ENCODE measurements at regions not wholly inside any gene's neighbourhood (a gene's known extent, or its start where the extent isn't known, plus 50 kb on each side); places are given as distances from the start of the nearest gene placed in this dataset.
"Not testable (repeated sequence)": the region's sequence is repeated elsewhere in the genome, so short reads cannot be mapped to it uniquely, and the experiment has no call there.

- DNase-seq, result no peak
These were observed 247.3 kb downstream of the PARM1 start for GRCh38 chr4:75180217-75180616.

- no peak for DNase-seq
These were observed 246.6 kb downstream of the PARM1 start for GRCh38 chr4:75179510-75179909.

GRCh38 chr4:75172551-75172950 is 239.6 kb downstream of the PARM1 start:
- no peak for DNase-seq

DNA sequence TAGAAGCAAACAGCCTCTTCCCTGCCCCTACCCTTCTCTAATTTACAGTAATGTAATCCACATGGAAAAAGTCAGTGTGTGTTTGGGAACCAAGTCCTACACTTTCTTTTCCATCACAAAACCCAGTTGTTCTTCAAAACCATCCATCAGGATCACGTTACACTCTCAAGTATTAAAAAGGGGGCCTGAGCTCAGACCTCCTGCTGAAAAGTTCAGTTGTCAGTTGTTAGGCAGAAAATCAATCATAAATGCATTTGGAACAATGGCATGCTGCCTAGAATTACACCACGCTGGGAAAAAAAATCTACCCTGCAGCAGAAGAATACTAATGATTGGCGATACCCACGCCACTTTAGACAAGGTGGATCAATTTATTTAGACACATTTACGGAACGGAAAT is 236.5 kb downstream of the PARM1 start:
- no peak for DNase-seq

- DNase-seq, result no peak
These were observed 236.1 kb downstream of the PARM1 start for GRCh38 chr4:75169020-75169419.

- DNase-seq, result no peak
These were observed 235.6 kb downstream of the PARM1 start for GRCh38 chr4:75168548-75168947.

DNA sequence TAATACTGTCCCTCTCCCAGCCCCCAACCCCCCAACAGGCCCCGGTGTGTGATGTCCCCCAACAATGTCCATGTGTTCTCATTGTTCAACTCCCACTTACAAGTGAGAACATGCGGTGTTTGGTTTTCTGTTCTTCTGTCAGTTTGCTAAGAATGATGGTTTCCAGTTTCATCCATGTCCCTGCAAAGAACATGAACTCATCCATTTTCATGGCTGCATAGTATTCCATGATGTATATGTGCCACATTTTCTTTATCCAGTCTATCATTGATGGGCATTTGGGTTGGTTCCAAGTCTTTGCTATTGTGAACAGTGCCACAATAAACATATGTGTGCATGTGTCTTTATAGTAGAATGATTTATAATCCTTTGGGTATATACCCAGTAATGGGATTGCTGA is 232.2 kb downstream of the PARM1 start:
- not testable (repeated sequence) for DNase-seq

DNA sequence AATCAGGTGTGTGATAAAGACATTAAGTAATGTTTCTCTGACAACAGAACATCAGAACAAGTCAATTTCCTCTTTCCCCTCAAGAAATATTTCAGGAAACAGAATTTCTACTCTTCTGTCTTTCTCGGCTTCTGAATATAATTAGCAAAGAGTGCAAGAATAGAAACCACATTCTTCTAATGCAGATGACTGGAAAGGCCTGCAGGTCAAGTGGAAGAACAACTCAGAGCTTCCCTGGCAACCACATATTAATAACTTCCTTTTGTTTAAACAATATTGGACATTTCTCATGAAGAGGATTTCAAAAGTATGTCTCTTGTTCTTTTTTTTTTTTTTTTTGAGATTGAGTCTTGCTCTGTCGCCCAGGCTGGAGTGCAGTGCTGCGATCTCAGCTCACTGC is 225.5 kb downstream of the PARM1 start:
- DNase-seq, result no peak

DNA sequence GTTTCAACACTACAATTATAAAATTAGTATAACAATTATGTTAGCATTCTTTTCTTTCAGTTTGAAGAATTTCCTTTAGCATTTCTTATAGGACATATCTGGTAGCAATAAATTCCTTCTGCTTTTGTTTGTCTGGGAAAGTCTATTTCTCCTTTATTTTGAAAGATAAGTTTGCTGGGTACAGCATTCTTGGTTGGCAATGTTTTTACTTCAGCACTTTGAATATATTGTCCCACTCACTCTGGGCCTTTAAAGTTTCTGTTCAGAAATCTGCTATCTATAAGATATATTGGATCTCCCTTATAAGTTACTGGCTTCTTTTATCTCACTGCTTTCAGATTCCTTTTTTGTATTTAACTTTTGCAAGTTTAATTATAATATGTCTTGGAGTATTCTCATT is 222.1 kb downstream of the PARM1 start:
- no peak for DNase-seq

DNA sequence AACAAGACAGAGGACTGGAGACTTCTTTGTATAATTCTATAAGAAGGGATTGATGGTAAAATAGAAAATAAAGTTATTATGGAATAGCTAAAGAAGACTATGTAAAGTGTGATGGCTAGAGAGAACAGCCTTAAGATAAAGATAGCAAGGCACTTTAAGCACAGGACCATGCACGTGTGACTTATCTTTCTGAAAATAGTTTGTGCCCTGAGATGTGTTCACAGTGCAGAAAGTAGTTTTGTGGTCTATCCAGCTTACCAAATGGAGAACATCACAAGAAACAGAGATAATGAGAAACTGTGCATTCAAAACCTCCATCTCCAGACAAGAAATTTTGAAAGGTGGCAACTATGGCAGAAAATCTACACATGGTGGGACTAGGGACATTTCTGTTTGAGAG is 213.3 kb downstream of the PARM1 start:
- DNase-seq, result no peak

- no peak for DNase-seq
These were observed 211.6 kb downstream of the PARM1 start for GRCh38 chr4:75144475-75144874.

GRCh38 chr4:75142850-75143249 is 209.9 kb downstream of the PARM1 start:
- DNase-seq, result no peak

DNA sequence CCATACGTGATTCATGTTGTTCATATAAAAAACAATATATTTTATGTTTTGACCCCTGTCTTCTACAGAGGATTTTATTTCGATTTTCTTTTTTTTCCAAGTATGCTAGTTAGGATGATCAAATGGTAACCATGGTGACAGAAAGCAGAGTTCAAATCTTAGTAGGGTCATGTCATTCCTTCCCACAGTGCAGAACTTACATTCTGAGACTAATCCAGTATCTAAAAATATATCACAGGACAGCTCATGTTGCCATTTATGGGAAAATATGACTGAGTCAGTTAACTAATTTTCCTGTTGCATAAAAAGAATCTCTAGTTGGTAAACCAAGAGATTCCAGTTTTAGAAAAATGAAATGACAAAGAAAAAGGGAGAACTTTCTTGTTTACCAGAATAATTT is 209.5 kb downstream of the PARM1 start:
- no peak for DNase-seq

GRCh38 chr4:75141162-75141561 is 208.2 kb downstream of the PARM1 start:
- no peak for DNase-seq

DNA sequence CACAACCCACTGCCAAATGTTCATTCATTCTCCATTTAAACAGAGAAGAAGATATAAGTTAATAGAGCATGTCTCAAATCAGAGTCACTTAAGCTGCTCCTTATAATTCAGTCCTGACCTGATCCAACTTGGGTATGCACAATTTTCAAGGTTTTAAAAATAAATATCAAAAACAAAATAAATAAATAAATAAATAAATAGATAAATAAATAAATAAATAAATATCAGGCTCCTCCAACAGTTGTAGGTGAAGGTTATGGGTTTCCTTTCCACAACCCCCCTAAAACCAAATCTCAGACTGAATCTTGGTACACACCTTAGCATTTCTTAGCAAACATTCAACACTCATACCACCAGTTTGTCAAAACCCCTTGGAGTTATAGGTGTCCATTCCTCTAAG is 204.4 kb downstream of the PARM1 start:
- no peak for DNase-seq

- DNase-seq, result no peak
These were observed 202.3 kb downstream of the PARM1 start for GRCh38 chr4:75135068-75135825.

DNA sequence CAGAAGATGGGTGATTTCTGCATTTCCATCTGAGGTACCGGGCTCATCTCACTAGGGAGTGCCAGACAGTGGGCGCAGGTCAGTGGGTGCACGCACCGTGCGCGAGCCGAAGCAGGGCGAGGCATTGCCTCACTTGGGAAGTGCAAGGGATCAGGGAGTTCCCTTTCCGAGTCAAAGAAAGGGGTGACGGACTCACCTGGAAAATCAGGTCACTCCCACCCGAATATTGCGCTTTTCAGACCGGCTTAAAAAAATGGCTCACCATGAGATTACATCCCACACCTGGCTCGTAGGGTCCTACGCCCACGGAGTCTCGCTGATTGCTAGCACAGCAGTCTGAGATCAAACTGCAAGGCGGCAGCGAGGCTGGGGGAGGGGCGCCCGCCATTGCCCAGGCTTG is 194.0 kb downstream of the PARM1 start:
- DNase-seq, result not testable (repeated sequence)

- no peak for DNase-seq
These were observed 193.1 kb downstream of the PARM1 start for GRCh38 chr4:75126058-75126457.

- no peak for DNase-seq
These were observed 189.6 kb downstream of the PARM1 start for GRCh38 chr4:75122424-75123014.

DNA sequence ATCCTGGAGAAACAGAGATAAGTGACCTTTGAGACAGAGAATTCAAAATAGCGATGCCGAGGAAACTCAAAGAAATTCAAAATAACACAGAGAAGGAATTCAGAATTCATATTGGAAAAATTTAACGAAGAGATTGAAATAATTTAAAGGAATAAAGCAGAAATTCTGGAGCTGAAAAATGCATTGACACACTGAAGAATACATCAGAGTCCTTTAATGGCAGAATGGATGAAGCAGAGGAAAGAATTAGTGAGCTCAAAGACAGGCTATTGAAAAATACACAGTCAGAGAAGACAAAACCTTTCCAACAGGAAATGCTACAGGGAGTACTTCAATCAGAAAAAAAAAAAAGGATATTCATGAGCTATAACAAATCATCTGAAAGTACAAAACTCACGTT is 185.8 kb downstream of the PARM1 start:
- DNase-seq, result no peak

DNA sequence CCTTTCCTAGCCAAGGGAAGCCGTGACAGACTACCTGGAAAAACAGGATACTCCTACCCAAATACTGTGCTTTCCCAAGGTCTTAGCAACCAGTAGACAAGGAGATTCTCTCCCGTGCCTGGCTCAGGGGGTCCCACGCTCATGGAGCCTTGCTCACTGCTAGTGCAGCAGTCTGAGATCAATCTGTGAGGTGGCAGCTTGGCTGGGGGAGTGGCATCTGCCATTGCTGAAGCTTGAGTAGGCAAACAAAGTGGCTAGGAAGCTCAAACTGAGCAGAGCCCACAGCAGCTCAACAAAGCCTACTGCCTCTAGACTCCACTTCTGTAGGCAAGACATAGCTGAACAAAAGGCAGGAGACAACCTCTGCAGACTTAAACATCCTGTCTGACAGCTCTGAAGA is 177.1 kb downstream of the PARM1 start:
- DNase-seq, result no peak

GRCh38 chr4:75107755-75108612 is 175.1 kb downstream of the PARM1 start:
- no peak for DNase-seq

DNA sequence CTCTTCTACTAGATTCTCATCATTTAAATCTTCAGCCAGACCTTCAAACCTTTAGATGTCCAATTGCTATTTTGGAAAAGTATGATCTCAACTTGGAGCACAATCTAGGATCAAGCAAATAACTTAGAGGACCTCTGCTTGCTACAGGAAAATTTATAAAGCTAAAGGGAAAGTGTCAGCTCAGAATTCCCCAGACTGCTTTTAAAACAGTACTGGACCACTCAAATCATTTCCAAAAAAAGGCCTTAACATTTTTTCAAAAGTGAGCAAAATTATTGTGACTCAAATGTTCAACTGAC is 169.8 kb downstream of the PARM1 start:
- no peak for DNase-seq

Data from activated gamma-delta T cell (primary cell).